KOPT-K1 (cell line): ENCODE measurements at regions not wholly inside any gene's neighbourhood (a gene's known extent, or its start where the extent isn't known, plus 50 kb on each side); places are given as distances from the start of the nearest gene placed in this dataset.
"Not testable (repeated sequence)": the region's sequence is repeated elsewhere in the genome, so short reads cannot be mapped to it uniquely, and the experiment has no call there.

Experiments
- H3K27ac ChIP-seq: fragments of 200-600 bp; sonication (generic); 2 replicates; pipeline ENCODE4 v1.5.1; 2016; ENCODE audit warnings: antibody characterized with exemption, mild to moderate bottlenecking, low read depth, low read length; ENCODE audit not compliant: poor library complexity, severe bottlenecking
- H3K36me3 ChIP-seq: fragments of 200-600 bp; sonication (generic); 2 replicates; pipeline ENCODE4 v1.5.1; 2017; ENCODE audit warnings: antibody characterized with exemption, mild to moderate bottlenecking, low read length, moderate library complexity; ENCODE audit not compliant: insufficient read depth
- H3K9me3 ChIP-seq: fragments of 200-600 bp; sonication (generic); 2 replicates; pipeline ENCODE4 v1.5.1; 2017; ENCODE audit warnings: antibody characterized with exemption, low read length, mild to moderate bottlenecking; ENCODE audit not compliant: insufficient read depth, poor library complexity, severe bottlenecking

DNA sequence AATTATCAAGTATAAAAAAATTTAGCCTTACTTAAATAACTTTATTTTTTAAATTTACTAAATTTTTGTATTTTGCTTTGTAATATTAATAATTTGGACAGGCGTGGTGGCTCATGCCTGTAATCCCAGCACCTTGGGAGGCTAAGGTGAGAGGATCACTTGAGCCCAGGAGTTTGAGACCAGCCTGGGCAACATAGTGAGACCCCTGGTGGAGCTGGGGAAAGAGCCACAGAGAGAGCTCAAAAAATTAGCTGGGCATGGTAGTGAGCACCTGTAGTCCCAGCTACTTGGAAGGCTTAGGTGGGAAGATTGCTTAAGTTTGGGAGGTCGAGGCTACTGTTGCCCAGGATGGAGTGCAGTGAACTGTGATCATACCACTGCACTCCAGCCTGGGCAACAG lies 143.5 kb downstream of the B3GNT2 start:
- Histone ChIP-seq H3K27ac (no peak overlapping the region), H3K36me3 (no peaks in the 10 kb centered on the region), H3K9me3 (no peaks in the 10 kb centered on the region)

DNA sequence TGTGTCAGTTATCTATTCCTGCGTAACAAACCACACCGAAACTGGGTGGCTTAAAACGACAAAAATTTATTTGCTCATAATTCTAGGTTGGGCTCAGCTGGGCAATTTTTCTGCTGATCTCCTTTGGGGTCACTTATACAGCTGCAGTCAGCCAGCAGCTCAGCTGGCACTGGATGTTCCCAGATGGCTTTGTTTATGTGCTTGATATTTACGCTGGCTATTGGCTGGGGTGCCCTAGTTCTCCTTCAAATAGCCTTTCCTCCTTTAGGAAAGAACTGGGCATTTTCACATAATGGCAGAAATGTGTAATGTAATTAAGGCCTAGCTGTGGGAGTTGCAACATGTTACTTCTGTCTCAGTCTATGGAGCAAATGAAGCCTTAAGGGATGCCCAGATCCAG lies 142.2 kb downstream of the B3GNT2 start:
- H3K9me3 ChIP-seq = no peaks in the 10 kb centered on the region
- no peak overlapping the region for H3K27ac ChIP-seq
- no peaks in the 10 kb centered on the region for H3K36me3 ChIP-seq

DNA sequence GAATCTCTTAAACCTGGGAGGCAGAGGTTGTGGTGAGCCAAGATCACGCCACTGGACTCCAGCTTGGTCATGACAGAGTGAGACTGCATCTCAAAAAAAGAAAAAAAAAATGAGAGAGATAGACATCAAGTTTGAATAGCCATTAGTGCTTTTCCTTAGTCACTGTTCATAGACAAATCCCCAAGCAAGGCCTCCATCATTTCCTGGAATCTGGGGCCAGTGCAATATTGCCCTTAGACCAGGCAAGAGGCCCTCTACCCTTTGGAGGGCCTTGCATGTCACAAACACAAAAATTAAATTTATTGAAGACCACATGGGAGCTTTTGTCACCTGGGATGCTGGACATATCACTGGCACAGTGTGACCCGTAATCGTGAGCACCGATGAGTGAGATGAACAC lies 141.5 kb downstream of the B3GNT2 start:
- Histone ChIP-seq H3K9me3 (no peaks in the 10 kb centered on the region), H3K36me3 (no peaks in the 10 kb centered on the region), H3K27ac (no peak overlapping the region)

DNA sequence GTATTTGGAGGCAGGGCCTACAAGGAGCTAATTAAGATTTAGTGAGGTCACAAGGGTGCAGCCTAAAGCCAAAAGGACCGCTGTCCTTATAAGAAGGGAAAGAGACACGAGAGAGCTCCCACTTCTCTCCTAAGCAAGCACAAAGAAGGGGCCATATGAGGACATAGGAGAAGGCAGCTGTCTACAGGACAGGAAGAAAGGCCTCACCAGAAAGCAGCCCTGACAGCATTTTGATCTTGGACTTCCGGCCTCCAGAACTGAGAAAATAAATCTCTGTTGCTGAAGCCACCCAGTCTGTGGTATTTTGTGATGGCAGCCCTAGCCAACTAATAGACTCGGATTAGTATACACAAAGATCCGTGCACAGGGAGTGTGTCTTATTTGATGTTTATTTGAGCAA lies 139.7 kb downstream of the B3GNT2 start:
- H3K27ac ChIP-seq = no peak overlapping the region
- no peaks in the 10 kb centered on the region for H3K9me3 ChIP-seq
- no peaks in the 10 kb centered on the region for H3K36me3 ChIP-seq

DNA sequence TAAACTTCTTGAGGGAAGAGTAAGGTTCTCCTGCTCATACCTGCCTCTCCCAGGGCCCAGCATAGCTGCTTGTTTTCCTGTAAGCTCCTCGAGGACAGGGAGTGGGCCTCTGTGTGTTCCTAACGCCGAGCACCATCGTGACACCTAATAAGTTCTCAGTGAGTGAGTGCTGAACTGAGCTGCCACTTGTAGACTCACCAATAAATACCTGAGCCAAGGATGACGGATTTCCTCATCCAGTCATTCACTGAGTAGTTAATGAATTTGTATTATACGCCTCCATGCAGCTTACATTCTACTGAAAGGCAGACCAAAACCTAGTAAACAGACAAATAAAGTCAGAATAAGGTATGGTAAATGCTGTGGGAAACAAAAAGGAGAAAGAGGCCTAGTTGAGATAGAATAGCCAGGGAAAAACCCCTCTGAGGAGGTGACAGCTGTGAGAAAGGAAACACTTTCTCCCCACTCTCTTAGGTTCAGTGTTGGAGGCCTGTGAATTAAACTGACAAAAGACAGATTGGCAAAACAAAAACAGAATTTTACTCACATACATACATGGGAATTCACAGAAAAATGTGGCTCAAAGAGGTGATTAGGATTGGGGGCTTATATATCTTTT lies 138.6 kb downstream of the B3GNT2 start:
- H3K9me3 ChIP-seq = no peaks in the 10 kb centered on the region
- H3K27ac ChIP-seq = no peak overlapping the region
- no peaks in the 10 kb centered on the region for H3K36me3 ChIP-seq

DNA sequence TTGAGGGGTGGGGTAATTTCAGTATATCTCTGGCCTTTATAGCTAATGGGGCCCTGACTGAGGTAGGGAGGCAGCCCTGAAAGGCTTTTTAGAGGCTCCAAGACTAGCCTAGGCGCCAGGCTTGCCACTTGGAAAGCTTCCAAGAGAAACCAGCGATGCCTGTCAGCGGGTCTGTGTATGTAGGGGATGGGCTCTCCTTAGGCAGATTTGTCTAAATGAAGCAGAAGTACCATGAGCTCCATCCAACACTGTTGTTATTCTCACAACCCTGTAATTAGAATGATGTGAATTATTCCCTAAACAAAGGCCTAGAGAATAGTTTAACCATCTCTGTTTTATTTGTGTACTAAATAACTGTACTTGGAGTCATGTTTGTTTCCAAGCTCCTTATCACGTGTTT lies 138.1 kb downstream of the B3GNT2 start:
- Histone ChIP-seq H3K9me3 (no peaks in the 10 kb centered on the region), H3K36me3 (no peaks in the 10 kb centered on the region), H3K27ac (no peak overlapping the region)

DNA sequence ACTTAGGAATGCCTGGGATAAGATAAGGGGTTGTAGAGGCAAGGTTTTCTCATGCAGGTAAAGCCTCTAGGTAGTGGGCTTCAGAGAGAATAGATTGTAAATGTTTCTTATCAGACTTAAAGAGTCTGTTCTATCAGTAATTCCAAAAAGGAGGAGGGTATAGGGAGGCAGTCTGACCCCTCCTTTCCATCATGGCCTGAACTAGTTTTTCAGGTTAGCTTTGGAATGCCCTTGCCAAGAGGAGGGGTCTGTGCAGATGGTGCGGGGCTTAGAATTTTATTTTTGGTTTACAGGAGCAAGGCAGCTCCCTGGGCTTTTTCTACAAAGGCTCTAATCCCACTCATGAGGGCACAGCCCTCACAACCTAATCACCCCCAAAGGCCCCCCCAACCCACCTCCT lies 135.0 kb downstream of the B3GNT2 start:
- Histone ChIP-seq H3K27ac (no peak overlapping the region), H3K36me3 (no peaks in the 10 kb centered on the region), H3K9me3 (peaks cover 4% of the 10 kb centered on the region)

DNA sequence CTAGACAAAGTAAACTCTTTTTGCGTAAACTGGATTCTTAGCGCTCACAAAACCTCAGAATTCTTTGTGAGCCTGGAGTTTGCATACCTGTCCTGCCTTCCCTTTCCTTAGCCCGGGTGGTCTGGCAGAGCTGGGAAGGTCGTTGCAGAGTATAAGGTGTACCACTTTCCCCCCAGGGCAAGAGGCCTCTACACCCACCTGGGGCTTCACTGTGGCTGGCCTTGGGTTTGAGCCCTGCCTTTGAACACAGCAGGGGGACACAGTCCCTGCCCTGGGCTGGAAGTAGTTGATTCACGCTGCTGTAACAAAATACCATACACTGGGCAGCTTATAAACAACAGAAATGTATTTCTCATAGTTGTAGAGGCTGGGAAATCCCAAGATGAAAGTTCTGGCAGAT lies 133.9 kb downstream of the B3GNT2 start:
- Histone ChIP-seq H3K36me3 (no peaks in the 10 kb centered on the region), H3K9me3 (peaks cover 14% of the 10 kb centered on the region), H3K27ac (no peak overlapping the region)

DNA sequence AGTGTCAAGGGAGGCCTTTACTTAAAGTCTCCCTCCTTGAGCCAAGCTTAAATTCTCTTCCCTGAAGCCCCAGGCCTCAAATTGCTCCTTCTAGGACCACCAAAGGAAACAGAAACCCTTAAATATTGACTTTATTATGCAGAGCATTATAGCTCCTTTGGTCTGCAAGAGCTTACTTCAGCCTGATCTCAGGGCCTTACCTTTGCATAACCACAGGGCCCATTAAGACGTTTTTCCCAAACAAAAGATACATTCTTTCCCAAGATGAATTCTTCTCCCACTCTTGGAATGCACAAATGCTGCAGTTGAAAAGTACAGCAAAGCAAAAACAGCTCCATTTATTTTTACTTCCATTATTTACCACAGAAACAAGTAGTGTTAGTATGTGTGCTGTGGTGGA lies 130.8 kb downstream of the B3GNT2 start:
- H3K9me3 ChIP-seq = peaks cover 18% of the 10 kb centered on the region
- H3K27ac ChIP-seq = no peak overlapping the region
- no peaks in the 10 kb centered on the region for H3K36me3 ChIP-seq

DNA sequence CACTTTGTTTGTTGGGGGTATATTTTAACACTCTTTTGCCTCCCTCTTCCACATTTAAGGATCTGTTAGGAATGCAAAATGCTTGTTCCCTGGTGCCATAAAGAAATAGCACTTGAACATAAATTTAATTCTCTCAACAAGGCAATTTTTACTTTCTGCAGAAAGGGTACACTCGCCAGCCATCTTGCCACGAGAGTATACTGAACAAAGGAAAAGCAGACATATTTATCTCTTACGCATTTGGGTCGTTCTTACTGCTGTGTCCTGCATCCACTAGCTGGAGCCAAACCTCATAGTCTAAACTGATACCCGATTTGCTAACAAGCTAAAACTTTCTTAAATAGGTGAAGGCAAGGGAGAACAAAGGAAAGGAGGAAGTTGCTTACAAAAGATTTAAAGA lies 129.5 kb downstream of the B3GNT2 start:
- Histone ChIP-seq H3K27ac (no peak overlapping the region), H3K36me3 (no peaks in the 10 kb centered on the region), H3K9me3 (peaks cover 18% of the 10 kb centered on the region)

DNA sequence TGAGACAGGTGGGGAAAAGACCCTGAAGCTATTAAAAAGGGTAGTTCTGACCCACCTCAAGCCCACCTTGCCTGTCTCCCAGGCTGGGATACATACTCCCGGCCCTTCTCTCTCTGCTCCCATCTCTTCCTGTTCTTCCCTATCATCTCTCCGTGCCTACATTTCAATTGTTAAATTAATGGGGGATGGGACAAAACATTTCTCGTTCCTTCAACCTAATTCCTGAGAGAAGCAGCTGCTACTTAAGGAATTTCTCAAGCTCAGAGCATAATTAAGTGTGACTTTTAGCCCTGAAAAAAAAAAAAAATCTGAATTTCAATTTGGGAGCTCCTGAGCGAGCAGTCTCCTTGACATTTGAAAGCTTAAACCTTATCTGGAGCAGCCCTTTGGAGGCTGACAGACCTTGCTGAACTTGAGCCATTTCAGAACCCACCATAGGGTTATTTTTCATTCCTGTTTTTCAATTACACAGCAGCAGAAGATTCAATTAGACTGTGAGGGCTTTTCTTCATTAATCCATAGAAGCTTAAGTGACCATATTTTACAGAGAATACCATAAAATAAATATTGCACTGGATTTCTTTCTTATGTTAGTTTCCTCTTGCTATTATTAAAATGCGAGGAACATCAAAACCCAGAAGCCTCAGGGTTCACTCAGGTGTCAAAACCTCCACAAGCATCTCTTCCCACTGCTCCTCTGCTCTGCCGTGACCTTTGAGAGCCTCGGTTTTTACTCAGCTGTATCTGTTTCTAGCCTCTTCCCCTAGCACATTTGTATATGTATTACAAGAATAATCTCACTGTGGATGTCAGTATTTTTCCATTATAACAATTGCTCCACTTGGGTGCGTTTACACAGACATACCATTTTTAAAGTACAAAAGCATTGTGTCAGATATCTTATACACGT lies 125.7 kb downstream of the B3GNT2 start:
- Histone ChIP-seq H3K36me3 (no peaks in the 10 kb centered on the region), H3K9me3 (peaks cover 18% of the 10 kb centered on the region), H3K27ac (no peak overlapping the region)

DNA sequence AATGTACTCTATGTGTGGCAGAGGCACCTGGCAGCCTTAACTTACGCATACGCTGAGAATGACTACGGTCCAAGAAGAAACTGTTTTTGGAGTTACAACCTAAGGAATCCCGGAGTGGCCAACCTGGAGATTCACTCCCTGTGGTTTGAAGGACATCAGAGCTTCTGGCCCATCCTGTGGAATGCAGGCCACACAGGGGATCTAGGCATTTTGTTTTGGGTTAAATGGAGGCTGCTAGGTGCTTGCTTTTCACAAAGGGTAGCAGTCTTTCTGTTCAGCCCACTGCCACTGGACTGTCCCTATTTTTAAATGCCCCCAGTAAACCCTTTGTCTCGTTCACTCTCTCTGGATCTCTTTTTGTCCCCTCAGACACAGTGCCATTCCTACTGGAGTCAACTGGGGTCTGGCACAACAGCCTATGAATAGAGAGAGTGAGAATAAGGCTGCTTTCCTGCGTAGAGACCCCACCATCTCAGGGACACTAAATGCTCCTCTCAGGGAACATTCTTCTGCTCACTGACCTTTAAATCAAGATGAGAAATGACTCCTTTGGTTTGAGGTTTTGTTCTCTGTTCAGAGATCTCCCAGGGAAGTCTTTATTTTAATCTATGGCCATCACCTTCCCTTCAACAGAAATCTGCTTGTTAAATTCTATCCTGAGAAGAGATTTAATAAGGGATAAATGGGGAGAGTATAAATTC lies 124.9 kb downstream of the B3GNT2 start:
- H3K27ac ChIP-seq = no peak overlapping the region
- H3K36me3 ChIP-seq = no peaks in the 10 kb centered on the region
- peaks cover 14% of the 10 kb centered on the region for H3K9me3 ChIP-seq

DNA sequence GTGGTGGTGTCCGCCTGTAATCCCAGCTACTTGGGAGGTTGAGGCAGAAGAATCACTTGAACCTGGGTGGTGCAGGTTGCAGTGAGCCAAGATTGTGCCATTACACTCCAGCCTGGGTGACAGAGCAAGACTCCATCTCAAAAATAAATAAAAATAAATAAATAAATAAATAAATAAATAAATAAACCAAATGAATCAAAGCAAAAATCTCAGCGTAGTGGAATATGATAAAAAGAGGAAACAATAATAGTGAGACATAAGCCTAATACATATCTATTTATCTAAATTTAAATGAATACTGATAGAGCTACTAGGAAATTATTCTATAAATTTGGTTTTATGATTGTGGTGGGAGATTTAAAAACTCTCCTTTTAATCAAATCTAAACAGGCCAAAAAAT lies 124.2 kb downstream of the B3GNT2 start:
- H3K9me3 ChIP-seq, H3K36me3 ChIP-seq, H3K27ac ChIP-seq: not testable (repeated sequence)

DNA sequence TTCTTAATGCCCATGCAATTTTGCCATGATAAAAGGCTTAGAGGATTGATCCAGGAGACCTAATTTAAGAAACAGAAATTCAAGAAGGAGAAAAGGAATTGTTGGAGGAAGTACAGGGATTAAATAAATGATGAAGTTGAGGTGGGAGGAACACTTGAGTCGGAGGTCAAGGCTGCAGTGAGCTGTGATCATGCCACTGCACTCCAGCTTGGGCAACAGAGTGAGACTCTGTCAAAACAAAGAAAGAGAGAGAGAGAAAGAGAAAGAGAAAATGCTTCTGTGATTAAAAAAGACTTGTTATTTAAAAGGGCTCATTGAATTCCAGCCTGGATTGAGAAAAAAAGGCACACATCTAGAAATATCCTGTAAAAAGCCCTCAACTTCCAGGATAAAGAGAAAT lies 123.2 kb downstream of the B3GNT2 start:
- Histone ChIP-seq H3K27ac (no peak overlapping the region), H3K36me3 (no peaks in the 10 kb centered on the region), H3K9me3 (no peaks in the 10 kb centered on the region)

DNA sequence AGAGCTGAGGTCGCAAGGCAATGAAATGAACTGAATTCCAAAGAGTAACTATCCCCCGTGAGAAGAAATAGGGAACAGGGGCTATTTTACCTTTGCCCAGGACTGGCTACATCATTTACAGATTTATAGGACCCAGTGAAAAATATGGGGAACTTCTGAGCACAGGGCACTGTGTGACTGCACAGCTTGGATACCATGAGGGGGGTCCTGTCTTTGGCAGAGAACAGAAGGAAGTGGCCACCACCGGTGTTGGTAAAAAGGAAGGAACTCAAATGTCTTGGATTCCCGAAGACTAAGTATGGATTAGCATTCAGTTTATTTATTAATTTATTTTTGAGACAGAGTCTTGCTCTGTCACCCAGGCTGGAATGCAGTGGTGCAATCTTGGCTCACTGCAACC lies 119.6 kb downstream of the B3GNT2 start:
- H3K27ac ChIP-seq = no peak overlapping the region
- no peaks in the 10 kb centered on the region for H3K9me3 ChIP-seq
- no peaks in the 10 kb centered on the region for H3K36me3 ChIP-seq
